GM12878 (cell line): ENCODE measurements at regions not wholly inside any gene's neighbourhood (a gene's known extent, or its start where the extent isn't known, plus 50 kb on each side); places are given as distances from the start of the nearest gene placed in this dataset.
A peak's percentile ranks its signal among the peaks of the same experiment; 100 is the strongest.

ENCODE experiments used
- ATAC-seq: fragments of 200-7000 bp; cut with Tn5 transposase; 3 replicates; pipeline ENCODE4 v1.9.1; 2020; ENCODE audit warnings: mild to moderate bottlenecking, moderate library complexity
- BruUV-seq: library from RNA; stranded (reverse); fragments of 400-500 nt; replicated peaks from 2 replicates; lab custom pipeline; 2021; lab: Mats Ljungman, UMichigan
- CTCF ChIA-PET: fragments of 300-600 bp; sonication (Branson Sonifier 250); formaldehyde crosslinking; extraction: SDS; loops from one replicate; lab custom pipeline; 2021; ENCODE audit warnings: inconsistent platforms; lab: Yijun Ruan, JAX
- POLR2A ChIA-PET: fragments of 350-600 bp; formaldehyde crosslinking; extraction: SDS; loops from one replicate; lab custom pipeline; 2021; ENCODE audit warnings: inconsistent platforms; lab: Charles Lee
- RAD21 ChIA-PET: fragments of 300-600 bp; sonication (Branson Sonifier 250); formaldehyde crosslinking; loops from one replicate; lab custom pipeline; 2023; ENCODE audit warnings: antibody characterized with exemption; ENCODE audit not compliant: unreplicated experiment; lab: Charles Lee
- SMC1A ChIA-PET: fragments of 300-600 bp; sonication (Branson Sonifier 250); formaldehyde crosslinking; loops from one replicate; lab custom pipeline; 2023; ENCODE audit not compliant: unreplicated experiment, uncharacterized antibody; lab: Charles Lee
- DNase-seq: peaks from one replicate; pipeline ENCODE4 v3.0.0-alpha.2; 2011; ENCODE audit warnings: low read depth, low spot score
- FAIRE-seq: peaks from 3 replicates; lab custom pipeline; 2011; peaks lifted over from hg19 to GRCh38; lab: Jason Lieb, UNC
- H2AFZ ChIP-seq: 2 replicates; pipeline ENCODE4 v1.6.0; 2011; ENCODE audit warnings: low read depth, low read length, control low read depth; ENCODE audit not compliant: control insufficient read depth
- H3K27ac ChIP-seq: 2 replicates; pipeline ENCODE4 v1.5.1; 2011; ENCODE audit warnings: control low read depth; ENCODE audit not compliant: control insufficient read depth, insufficient read depth
- H3K27me3 ChIP-seq, 2 experiments: replicated peaks in 1 of 2; 2 replicates each; pipeline versions ENCODE4 v1.6.0 to v1.6.1; 2011; ENCODE audit warnings: low read length in 1 of 2; ENCODE audit not compliant: control insufficient read depth in 2 of 2, insufficient read depth in 2 of 2
- H3K36me3 ChIP-seq, 2 experiments: 2 replicates each; pipeline ENCODE4 v1.5.1; 2011; ENCODE audit warnings: low read length in 1 of 2; ENCODE audit not compliant: control insufficient read depth in 2 of 2, insufficient read depth in 2 of 2
- H3K4me1 ChIP-seq: 2 replicates; pipeline ENCODE4 v1.6.1; 2011; ENCODE audit warnings: mild to moderate bottlenecking, low read length, moderate library complexity, mixed read lengths; ENCODE audit not compliant: control insufficient read depth, insufficient read depth
- H3K4me2 ChIP-seq: 2 replicates; pipeline ENCODE4 v1.6.0; 2011; ENCODE audit warnings: control low read depth; ENCODE audit not compliant: control insufficient read depth, insufficient read depth
- H3K4me3 ChIP-seq: fragments of 200-600 bp; sonication (generic); 2 replicates; pipeline ENCODE4 v1.5.1; 2016
- H3K79me2 ChIP-seq: 2 replicates; pipeline ENCODE4 v1.6.0; 2011; ENCODE audit warnings: low read length; ENCODE audit not compliant: control insufficient read depth, insufficient read depth
- H3K9ac ChIP-seq: 2 replicates; pipeline ENCODE4 v1.8.0; 2011; ENCODE audit warnings: low read length, control low read depth, mixed read lengths; ENCODE audit not compliant: control insufficient read depth, insufficient read depth
- H3K9me3 ChIP-seq: replicated peaks from 3 replicates; pipeline ENCODE4 v1.5.1; 2011; ENCODE audit warnings: mild to moderate bottlenecking, low read length; ENCODE audit not compliant: control insufficient read depth, insufficient read depth
- H4K20me1 ChIP-seq: 2 replicates; pipeline ENCODE4 v1.6.0; 2011; ENCODE audit not compliant: control insufficient read depth, insufficient read depth
- CBX3 ChIP-seq: fragments of 200-600 bp; sonication (generic); IDR thresholded peaks from 2 replicates; pipeline ENCODE4 v1.6.1; 2016; ENCODE audit warnings: low read depth, borderline replicate concordance
- EZH2 ChIP-seq: IDR thresholded peaks from 2 replicates; pipeline ENCODE4 v1.6.1; 2012; ENCODE audit warnings: low read depth, mild to moderate bottlenecking, control low read depth, inconsistent platforms, low read length, borderline replicate concordance; ENCODE audit not compliant: control insufficient read depth
- HCFC1 ChIP-seq: fragments of 150-350 bp; IDR thresholded peaks from 2 replicates; pipeline ENCODE4 v1.6.1; 2014; ENCODE audit warnings: low read length
- JUNB ChIP-seq: IDR thresholded peaks from 2 replicates; pipeline ENCODE4 v1.6.1; 2016; ENCODE audit warnings: antibody characterized with exemption, mild to moderate bottlenecking
- KAT2A ChIP-seq: conservative IDR thresholded peaks from 2 replicates; pipeline ENCODE4 v1.6.1; 2011; ENCODE audit warnings: low read depth, low read length; ENCODE audit not compliant: control insufficient read depth
- KDM1A ChIP-seq: fragments of 200-600 bp; sonication (generic); IDR thresholded peaks from 2 replicates; pipeline ENCODE4 v1.6.1; 2016; ENCODE audit warnings: borderline replicate concordance
- MEF2B ChIP-seq: fragments of 450-650 bp; IDR thresholded peaks from 2 replicates; pipeline ENCODE4 v1.6.1; 2018; ENCODE audit warnings: mild to moderate bottlenecking, moderate library complexity; ENCODE audit not compliant: partially characterized antibody, poor library complexity, severe bottlenecking
- MYB ChIP-seq: fragments of 150-350 bp; IDR thresholded peaks from 2 replicates; pipeline ENCODE4 v1.6.1; 2014; ENCODE audit warnings: mild to moderate bottlenecking, low read depth, low read length, borderline replicate concordance
- POU2F2 ChIP-seq: IDR thresholded peaks from 3 replicates; pipeline ENCODE4 v1.6.1; 2011; ENCODE audit warnings: low read depth, mild to moderate bottlenecking, low read length, borderline replicate concordance
- SMARCA5 ChIP-seq: fragments of 450-650 bp; IDR thresholded peaks from 2 replicates; pipeline ENCODE4 v1.6.1; 2017; ENCODE audit warnings: mild to moderate bottlenecking
- ZZZ3 ChIP-seq: IDR thresholded peaks from 2 replicates; pipeline ENCODE4 v1.6.1; 2011; ENCODE audit warnings: low read depth; ENCODE audit not compliant: control insufficient read depth, insufficient read length
- WGBS: methylation state at CpG from one replicate; pipeline ENCODE4 v1.1.6; 2016; ENCODE audit warnings: low lambda C conversion rate; ENCODE audit not compliant: insufficient replicate concordance, insufficient coverage; ENCODE audit errors: missing lambda C conversion rate; 5-methylcytosine and 5-hydroxymethylcytosine counted together
- in situ Hi-C: fragments of 300-500 bp; cut with MboI; formaldehyde crosslinking; loops from 9 replicates; pipeline ENCODE4 v1.14.3; 2018; ENCODE audit warnings: mixed read lengths
- intact Hi-C: fragments of 100-400 bp; cut with micrococcal nuclease; formaldehyde crosslinking; loops from one replicate; pipeline ENCODE4 v1.14.2; 2022; ENCODE audit not compliant: unreplicated experiment
- TF ChIP-seq, protein P1 (sequence below): IDR thresholded peaks from 2 replicates; pipeline ENCODE4 v1.6.1; 2011; ENCODE audit warnings: mild to moderate bottlenecking, low read depth, low read length, moderate library complexity; ENCODE audit not compliant: insufficient replicate concordance
- TF ChIP-seq, protein P2 (sequence below): fragments of 450-650 bp; IDR thresholded peaks from 2 replicates; pipeline ENCODE4 v1.6.1; 2017; ENCODE audit warnings: mild to moderate bottlenecking, moderate library complexity
- TF ChIP-seq, protein P3 (sequence below): fragments of 450-650 bp; IDR thresholded peaks from 2 replicates; pipeline ENCODE4 v1.6.1; 2017; ENCODE audit warnings: mild to moderate bottlenecking
- TF ChIP-seq, protein P4 (sequence below): fragments of 450-650 bp; IDR thresholded peaks from 2 replicates; pipeline ENCODE4 v1.6.1; 2014; ENCODE audit warnings: mild to moderate bottlenecking

- 0% methylated on average over 1 of the region's 1 CpG for WGBS
- intact Hi-C loops, result no loop called here
- TF ChIP-seq MYB, result no peak
- TF ChIP-seq KAT2A, result no peak
- TF ChIP-seq, protein P1, sequence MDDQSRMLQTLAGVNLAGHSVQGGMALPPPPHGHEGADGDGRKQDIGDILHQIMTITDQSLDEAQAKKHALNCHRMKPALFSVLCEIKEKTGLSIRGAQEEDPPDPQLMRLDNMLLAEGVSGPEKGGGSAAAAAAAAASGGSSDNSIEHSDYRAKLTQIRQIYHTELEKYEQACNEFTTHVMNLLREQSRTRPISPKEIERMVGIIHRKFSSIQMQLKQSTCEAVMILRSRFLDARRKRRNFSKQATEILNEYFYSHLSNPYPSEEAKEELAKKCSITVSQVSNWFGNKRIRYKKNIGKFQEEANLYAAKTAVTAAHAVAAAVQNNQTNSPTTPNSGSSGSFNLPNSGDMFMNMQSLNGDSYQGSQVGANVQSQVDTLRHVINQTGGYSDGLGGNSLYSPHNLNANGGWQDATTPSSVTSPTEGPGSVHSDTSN, result no peak
- TF ChIP-seq JUNB, result peak; percentile 92
- peak; percentile 65 for TF ChIP-seq MEF2B
- no peak for TF ChIP-seq HCFC1
- TF ChIP-seq, protein P2, sequence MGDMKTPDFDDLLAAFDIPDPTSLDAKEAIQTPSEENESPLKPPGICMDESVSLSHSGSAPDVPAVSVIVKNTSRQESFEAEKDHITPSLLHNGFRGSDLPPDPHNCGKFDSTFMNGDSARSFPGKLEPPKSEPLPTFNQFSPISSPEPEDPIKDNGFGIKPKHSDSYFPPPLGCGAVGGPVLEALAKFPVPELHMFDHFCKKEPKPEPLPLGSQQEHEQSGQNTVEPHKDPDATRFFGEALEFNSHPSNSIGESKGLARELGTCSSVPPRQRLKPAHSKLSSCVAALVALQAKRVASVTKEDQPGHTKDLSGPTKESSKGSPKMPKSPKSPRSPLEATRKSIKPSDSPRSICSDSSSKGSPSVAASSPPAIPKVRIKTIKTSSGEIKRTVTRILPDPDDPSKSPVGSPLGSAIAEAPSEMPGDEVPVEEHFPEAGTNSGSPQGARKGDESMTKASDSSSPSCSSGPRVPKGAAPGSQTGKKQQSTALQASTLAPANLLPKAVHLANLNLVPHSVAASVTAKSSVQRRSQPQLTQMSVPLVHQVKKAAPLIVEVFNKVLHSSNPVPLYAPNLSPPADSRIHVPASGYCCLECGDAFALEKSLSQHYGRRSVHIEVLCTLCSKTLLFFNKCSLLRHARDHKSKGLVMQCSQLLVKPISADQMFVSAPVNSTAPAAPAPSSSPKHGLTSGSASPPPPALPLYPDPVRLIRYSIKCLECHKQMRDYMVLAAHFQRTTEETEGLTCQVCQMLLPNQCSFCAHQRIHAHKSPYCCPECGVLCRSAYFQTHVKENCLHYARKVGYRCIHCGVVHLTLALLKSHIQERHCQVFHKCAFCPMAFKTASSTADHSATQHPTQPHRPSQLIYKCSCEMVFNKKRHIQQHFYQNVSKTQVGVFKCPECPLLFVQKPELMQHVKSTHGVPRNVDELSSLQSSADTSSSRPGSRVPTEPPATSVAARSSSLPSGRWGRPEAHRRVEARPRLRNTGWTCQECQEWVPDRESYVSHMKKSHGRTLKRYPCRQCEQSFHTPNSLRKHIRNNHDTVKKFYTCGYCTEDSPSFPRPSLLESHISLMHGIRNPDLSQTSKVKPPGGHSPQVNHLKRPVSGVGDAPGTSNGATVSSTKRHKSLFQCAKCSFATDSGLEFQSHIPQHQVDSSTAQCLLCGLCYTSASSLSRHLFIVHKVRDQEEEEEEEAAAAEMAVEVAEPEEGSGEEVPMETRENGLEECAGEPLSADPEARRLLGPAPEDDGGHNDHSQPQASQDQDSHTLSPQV, result no peak
- no peak for TF ChIP-seq CBX3
- no peak for TF ChIP-seq SMARCA5
- TF ChIP-seq, protein P3, sequence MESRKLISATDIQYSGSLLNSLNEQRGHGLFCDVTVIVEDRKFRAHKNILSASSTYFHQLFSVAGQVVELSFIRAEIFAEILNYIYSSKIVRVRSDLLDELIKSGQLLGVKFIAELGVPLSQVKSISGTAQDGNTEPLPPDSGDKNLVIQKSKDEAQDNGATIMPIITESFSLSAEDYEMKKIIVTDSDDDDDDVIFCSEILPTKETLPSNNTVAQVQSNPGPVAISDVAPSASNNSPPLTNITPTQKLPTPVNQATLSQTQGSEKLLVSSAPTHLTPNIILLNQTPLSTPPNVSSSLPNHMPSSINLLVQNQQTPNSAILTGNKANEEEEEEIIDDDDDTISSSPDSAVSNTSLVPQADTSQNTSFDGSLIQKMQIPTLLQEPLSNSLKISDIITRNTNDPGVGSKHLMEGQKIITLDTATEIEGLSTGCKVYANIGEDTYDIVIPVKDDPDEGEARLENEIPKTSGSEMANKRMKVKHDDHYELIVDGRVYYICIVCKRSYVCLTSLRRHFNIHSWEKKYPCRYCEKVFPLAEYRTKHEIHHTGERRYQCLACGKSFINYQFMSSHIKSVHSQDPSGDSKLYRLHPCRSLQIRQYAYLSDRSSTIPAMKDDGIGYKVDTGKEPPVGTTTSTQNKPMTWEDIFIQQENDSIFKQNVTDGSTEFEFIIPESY, result no peak
- TF ChIP-seq EZH2, result no peak
- TF ChIP-seq, protein P4, sequence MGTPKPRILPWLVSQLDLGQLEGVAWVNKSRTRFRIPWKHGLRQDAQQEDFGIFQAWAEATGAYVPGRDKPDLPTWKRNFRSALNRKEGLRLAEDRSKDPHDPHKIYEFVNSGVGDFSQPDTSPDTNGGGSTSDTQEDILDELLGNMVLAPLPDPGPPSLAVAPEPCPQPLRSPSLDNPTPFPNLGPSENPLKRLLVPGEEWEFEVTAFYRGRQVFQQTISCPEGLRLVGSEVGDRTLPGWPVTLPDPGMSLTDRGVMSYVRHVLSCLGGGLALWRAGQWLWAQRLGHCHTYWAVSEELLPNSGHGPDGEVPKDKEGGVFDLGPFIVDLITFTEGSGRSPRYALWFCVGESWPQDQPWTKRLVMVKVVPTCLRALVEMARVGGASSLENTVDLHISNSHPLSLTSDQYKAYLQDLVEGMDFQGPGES, result no peak
- 0 out of 3 replicates have a peak, but pooled peaks have one; percentile 20 for TF ChIP-seq POU2F2
- TF ChIP-seq ZZZ3, result no peak
- no peak for TF ChIP-seq KDM1A
These were observed 213.3 kb upstream of the HNRNPA3 start for GRCh38 chr2:176999301-176999700.

More at GRCh38 chr2:176999301-176999700, 213.3 kb upstream of the HNRNPA3 start:
- no peaks in the 10 kb centered on the region for H3K9me3 ChIP-seq
- no peak overlapping the region for H3K4me3 ChIP-seq
- ATAC-seq (peak; percentile 60), DNase-seq (peak; percentile 37), FAIRE-seq (peak; percentile 47)
- H3K27ac ChIP-seq, result peak overlapping the region; percentile 85
- no peaks in the 10 kb centered on the region for H3K27me3 ChIP-seq
- in situ Hi-C loops, result no loop called here
- H3K4me1 ChIP-seq, result peaks cover 37% of the 10 kb centered on the region
- POLR2A ChIA-PET, result no interaction called here
- H4K20me1 ChIP-seq, result no peaks in the 10 kb centered on the region
- CTCF ChIA-PET, result no interaction called here
- no TSS peak for BruUV-seq
- H2AFZ ChIP-seq, result peak overlapping the region; percentile 37
- SMC1A ChIA-PET, result interaction anchor here (1.6 kb wide), 1 partner anchor 53 kb away, joined by 3 read pairs; no protein-coding TSS in a partner anchor
- no peak overlapping the region for H3K9ac ChIP-seq
- H3K36me3 ChIP-seq, result no peaks in the 10 kb centered on the region
- H3K4me2 ChIP-seq, result peak overlapping the region; percentile 17
- H3K79me2 ChIP-seq, result no peaks in the 10 kb centered on the region
- RAD21 ChIA-PET, result no interaction called here
